Right lobe of liver (tissue), 6 donors: ENCODE measurements at regions not wholly inside any gene's neighbourhood (a gene's known extent, or its start where the extent isn't known, plus 50 kb on each side); places are given as distances from the start of the nearest gene placed in this dataset.

ENCODE experiments used
- ATAC-seq, 4 donors: fragments of 200-7000 bp; cut with Tn5 transposase; one replicate each; pipeline ENCODE4 v1.9.1; 2020; ENCODE audit warnings: mild to moderate bottlenecking in 4 of 4, moderate library complexity in 4 of 4
- DNase-seq, 3 donors: peaks; one replicate each; pipeline ENCODE4 v3.0.0-alpha.2; 2020
- H3K27ac ChIP-seq, 3 donors: fragments of 200-600 bp; one replicate each; pipeline ENCODE4 v1.8.0; 2022
- H3K27me3 ChIP-seq, 2 donors: fragments of 200-600 bp; one replicate each; pipeline ENCODE4 v1.8.0; 2022
- H3K36me3 ChIP-seq, 4 donors: fragments of 200-600 bp; sonication (generic) in 1 of 4; one replicate each; pipeline versions ENCODE4 v1.5.1 to v1.8.0; 2017 to 2022; ENCODE audit warnings: control low read depth in 1 of 4
- H3K4me1 ChIP-seq, 4 donors: fragments of 200-600 bp; sonication (generic) in 1 of 4; one replicate each; pipeline versions ENCODE4 v1.5.1 to v1.8.0; 2017 to 2022; ENCODE audit warnings: control low read depth in 1 of 4
- H3K4me3 ChIP-seq, 3 donors: fragments of 200-600 bp; one replicate each; pipeline ENCODE4 v1.8.0; 2022
- H3K9me3 ChIP-seq, 4 donors: fragments of 200-600 bp; sonication (generic) in 1 of 4; one replicate each; pipeline versions ENCODE4 v1.5.1 to v1.8.0; 2017 to 2022; ENCODE audit warnings: control low read depth in 1 of 4
- POLR2A ChIP-seq: fragments of 450-650 bp; IDR thresholded peaks from one replicate; pipeline ENCODE4 v1.6.1; 2017; ENCODE audit warnings: antibody characterized with exemption, mild to moderate bottlenecking
- WGBS: methylation state at CpG from one replicate; pipeline ENCODE4 v1.1.6; 2018; ENCODE audit warnings: low coverage, low lambda C conversion rate; ENCODE audit not compliant: insufficient coverage; ENCODE audit errors: missing lambda C conversion rate; 5-methylcytosine and 5-hydroxymethylcytosine counted together
- intact Hi-C, 2 donors: fragments of 100-400 bp; cut with DNase I; formaldehyde crosslinking; loops; one replicate each; pipeline versions ENCODE4 v1.11.2 to v1.14.1; 2022
- TF ChIP-seq, protein P1 (sequence below), 4 donors: fragments of 200-600 bp in 3 of 4; fragments of 450-650 bp in 1 of 4; IDR thresholded peaks; one replicate each; pipeline versions ENCODE4 v1.5.1 to v1.8.0; 2016 to 2022; ENCODE audit warnings: antibody characterized with exemption in 4 of 4, mild to moderate bottlenecking in 2 of 4
- donor health status: DM: no; HTN: yes; CAD: no.
- donor health status: DM: no; HTN: no; CAD: no.
- donor health status: DM: no; HTN: no; CAD: no.
- donor health status: DM: no; HTN: yes; CAD: no.
- donor health status: DM: no; HTN: yes; CAD: no.

GRCh38 chr13:19068691-19069090 is 112.9 kb downstream of the TUBA3C start:
- no peak for TF ChIP-seq POLR2A
- TF ChIP-seq, protein P1, sequence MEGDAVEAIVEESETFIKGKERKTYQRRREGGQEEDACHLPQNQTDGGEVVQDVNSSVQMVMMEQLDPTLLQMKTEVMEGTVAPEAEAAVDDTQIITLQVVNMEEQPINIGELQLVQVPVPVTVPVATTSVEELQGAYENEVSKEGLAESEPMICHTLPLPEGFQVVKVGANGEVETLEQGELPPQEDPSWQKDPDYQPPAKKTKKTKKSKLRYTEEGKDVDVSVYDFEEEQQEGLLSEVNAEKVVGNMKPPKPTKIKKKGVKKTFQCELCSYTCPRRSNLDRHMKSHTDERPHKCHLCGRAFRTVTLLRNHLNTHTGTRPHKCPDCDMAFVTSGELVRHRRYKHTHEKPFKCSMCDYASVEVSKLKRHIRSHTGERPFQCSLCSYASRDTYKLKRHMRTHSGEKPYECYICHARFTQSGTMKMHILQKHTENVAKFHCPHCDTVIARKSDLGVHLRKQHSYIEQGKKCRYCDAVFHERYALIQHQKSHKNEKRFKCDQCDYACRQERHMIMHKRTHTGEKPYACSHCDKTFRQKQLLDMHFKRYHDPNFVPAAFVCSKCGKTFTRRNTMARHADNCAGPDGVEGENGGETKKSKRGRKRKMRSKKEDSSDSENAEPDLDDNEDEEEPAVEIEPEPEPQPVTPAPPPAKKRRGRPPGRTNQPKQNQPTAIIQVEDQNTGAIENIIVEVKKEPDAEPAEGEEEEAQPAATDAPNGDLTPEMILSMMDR (IDR thresholded peaks at IDR 0.05): no peak
- 84% methylated on average over 2 of the region's 2 CpGs for WGBS
- H3K27ac ChIP-seq: no peak overlapping the region
- intact Hi-C loops: no loop called here
- no peaks in the 10 kb centered on the region for H3K4me1 ChIP-seq
- DNase-seq (no peak), ATAC-seq (no peak)
- H3K4me3 ChIP-seq: no peak overlapping the region
- H3K27me3 ChIP-seq: no peaks in the 10 kb centered on the region
- H3K36me3 ChIP-seq: no peaks in the 10 kb centered on the region
- H3K9me3 ChIP-seq: no peaks in the 10 kb centered on the region

- WGBS: 88% methylated on average over 2 of the region's 2 CpGs
- intact Hi-C loops: no loop called here
- H3K9me3 ChIP-seq: no peaks in the 10 kb centered on the region
Measured at GRCh38 chr13:19067767-19068166, 113.9 kb downstream of the TUBA3C start.

DNA sequence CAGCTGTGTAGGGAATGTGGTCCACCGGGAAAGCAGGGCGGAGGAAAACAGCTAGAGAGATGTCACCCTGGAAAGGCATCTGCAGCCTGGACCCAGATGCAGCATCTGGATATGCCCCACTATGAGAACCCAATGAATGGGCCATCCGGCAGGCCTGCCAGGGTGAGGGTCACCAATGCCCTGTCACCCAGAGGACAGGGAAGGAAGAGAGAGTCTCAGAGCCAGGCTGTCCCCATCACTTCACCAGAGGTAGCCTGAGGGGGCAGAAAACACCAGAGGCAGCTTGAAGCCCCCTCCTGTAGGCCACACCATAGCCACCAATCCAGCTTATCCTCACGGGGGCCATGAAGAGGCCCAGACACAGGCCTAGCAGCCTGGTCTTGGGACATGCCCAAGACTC is 118.8 kb downstream of the TUBA3C start:
- intact Hi-C loops: no loop called here
- Histone ChIP-seq H3K27ac (no peak overlapping the region), H3K4me3 (no peak overlapping the region), H3K36me3 (no peaks in the 10 kb centered on the region), H3K4me1 (no peaks in the 10 kb centered on the region), H3K27me3 (no peaks in the 10 kb centered on the region), H3K9me3 (no peaks in the 10 kb centered on the region)
- no peak for ATAC-seq
- WGBS: 0% methylated on average over 1 of the region's 4 CpGs
- TF ChIP-seq, protein P1 (IDR thresholded peaks at IDR 0.05): no peak
- TF ChIP-seq POLR2A: no peak
- no peak for DNase-seq

More at GRCh38 chr13:19067767-19068166, 113.9 kb downstream of the TUBA3C start:
- no peak for DNase-seq
- TF ChIP-seq, protein P1 (IDR thresholded peaks at IDR 0.05): no peak
- TF ChIP-seq POLR2A: no peak
- Histone ChIP-seq H3K4me1 (no peaks in the 10 kb centered on the region), H3K27me3 (no peaks in the 10 kb centered on the region), H3K27ac (no peak overlapping the region), H3K36me3 (no peaks in the 10 kb centered on the region), H3K4me3 (no peak overlapping the region)
- no peak for ATAC-seq

- no peak for ATAC-seq
Measured at GRCh38 chr13:19062019-19062646, 119.5 kb downstream of the TUBA3C start.

More at GRCh38 chr13:19062019-19062646, 119.5 kb downstream of the TUBA3C start:
- Histone ChIP-seq H3K36me3 (no peaks in the 10 kb centered on the region), H3K27ac (no peak overlapping the region), H3K4me3 (no peak overlapping the region), H3K9me3 (no peaks in the 10 kb centered on the region), H3K27me3 (no peaks in the 10 kb centered on the region), H3K4me1 (no peaks in the 10 kb centered on the region)
- intact Hi-C loops: no loop called here
- TF ChIP-seq, protein P1 (IDR thresholded peaks at IDR 0.05): no peak
- TF ChIP-seq POLR2A: no peak
- WGBS: 91% methylated on average over 5 of the region's 11 CpGs
- no peak for DNase-seq
